HCT116 (cell line): ENCODE measurements at regions not wholly inside any gene's neighbourhood (a gene's known extent, or its start where the extent isn't known, plus 50 kb on each side); places are given as distances from the start of the nearest gene placed in this dataset.

Source experiments
- ATAC-seq: fragments of 200-7000 bp; cut with Tn5 transposase; 2 replicates; pipeline ENCODE4 v1.9.1; 2020; ENCODE audit warnings: mild to moderate bottlenecking, moderate library complexity
- BruUV-seq: library from RNA; stranded (reverse); fragments of 400-500 nt; replicated peaks from 2 replicates; lab custom pipeline; 2021; lab: Mats Ljungman, UMichigan
- CTCF ChIA-PET: fragments of 300-600 bp; sonication (Branson Sonifier 250); formaldehyde crosslinking; loops from one replicate; lab custom pipeline; 2021; ENCODE audit warnings: antibody characterized with exemption; lab: Charles Lee
- POLR2A ChIA-PET: fragments of 300-600, 350-600 bp; sonication (Branson Sonifier 250); formaldehyde crosslinking; loops from one replicate; lab custom pipeline; 2021; ENCODE audit warnings: antibody characterized with exemption; lab: Charles Lee
- RAD21 ChIA-PET, 2 experiments: fragments of 300-600 bp; sonication (Branson Sonifier 250); formaldehyde crosslinking; loops; one replicate each; lab custom pipeline; 2023; ENCODE audit warnings: low total read pairs in 2 of 2; ENCODE audit not compliant: uncharacterized antibody in 2 of 2, unreplicated experiment in 2 of 2, low non-redundant PET in 1 of 2; lab: Charles Lee
- DNase-seq: peaks from one replicate; pipeline ENCODE4 v3.0.0-alpha.2; 2010; ENCODE audit warnings: low read depth, low spot score
- H2AFZ ChIP-seq: fragments of 200-600 bp; shearing (Covaris generic), sonication (generic); 2 replicates; pipeline ENCODE4 v1.6.1; 2017; ENCODE audit warnings: low read depth, mixed run types, mixed read lengths, antibody characterized with exemption, low read length; ENCODE audit not compliant: poor library complexity, severe bottlenecking
- H3K27ac ChIP-seq: 2 replicates; pipeline ENCODE4 v1.5.1; 2012; ENCODE audit warnings: low read depth, low read length
- H3K27me3 ChIP-seq: fragments of 200-600 bp; sonication (generic); 2 replicates; pipeline ENCODE4 v1.6.1; 2016; ENCODE audit warnings: mixed run types, low read length, mixed read lengths; ENCODE audit not compliant: insufficient read depth
- H3K36me3 ChIP-seq, 2 experiments: fragments of 200-500 bp in 1 of 2; fragments of 200-600 bp in 1 of 2; sonication (Bioruptor generic) in 1 of 2; sonication (generic) in 1 of 2; 2 replicates each; pipeline versions ENCODE4 v1.5.1 to v1.6.1; 2014 to 2016; ENCODE audit warnings: low read length in 2 of 2, inconsistent platforms in 1 of 2, mixed read lengths in 1 of 2, mixed run types in 1 of 2; ENCODE audit not compliant: insufficient read depth in 2 of 2, control insufficient read depth in 1 of 2
- H3K4me1 ChIP-seq, 2 experiments: fragments of 200-600 bp in 1 of 2; sonication (generic) in 1 of 2; 2 replicates each; pipeline versions ENCODE4 v1.5.1 to v1.6.1; 2012 to 2017; ENCODE audit warnings: low read length in 2 of 2, inconsistent platforms in 1 of 2, mild to moderate bottlenecking in 1 of 2, mixed read lengths in 1 of 2, mixed run types in 1 of 2, moderate library complexity in 1 of 2; ENCODE audit not compliant: insufficient read depth in 2 of 2, control insufficient read depth in 1 of 2
- H3K4me2 ChIP-seq: fragments of 200-600 bp; sonication (generic); 2 replicates; pipeline ENCODE4 v1.6.1; 2017; ENCODE audit warnings: mixed run types, low read length, mixed read lengths
- H3K4me3 ChIP-seq, 2 experiments: fragments of 200-600 bp in 1 of 2; sonication (generic) in 1 of 2; replicated peaks in 1 of 2; 2 replicates each; pipeline ENCODE4 v1.5.1; 2011 to 2016; ENCODE audit warnings: low read length in 2 of 2, control low read depth in 1 of 2, low read depth in 1 of 2, mild to moderate bottlenecking in 1 of 2, mixed read lengths in 1 of 2, mixed run types in 1 of 2
- H3K79me2 ChIP-seq: fragments of 200-600 bp; sonication (generic); 2 replicates; pipeline ENCODE4 v1.6.1; 2017; ENCODE audit warnings: mild to moderate bottlenecking, mixed run types, low read length, moderate library complexity, mixed read lengths; ENCODE audit not compliant: insufficient read depth
- H3K9ac ChIP-seq: fragments of 200-600 bp; sonication (generic); 2 replicates; pipeline ENCODE4 v1.6.1; 2016; ENCODE audit warnings: low read length, mixed read lengths
- H3K9me2 ChIP-seq: fragments of 200-600 bp; sonication (generic), shearing (Covaris generic); 2 replicates; pipeline ENCODE4 v1.6.1; 2017; ENCODE audit warnings: mixed run types, mild to moderate bottlenecking, moderate library complexity; ENCODE audit not compliant: insufficient read depth
- H3K9me3 ChIP-seq, 2 experiments: fragments of 200-500 bp in 1 of 2; fragments of 200-600 bp in 1 of 2; sonication (Bioruptor generic) in 1 of 2; sonication (generic) in 1 of 2; 2 replicates each; pipeline ENCODE4 v1.6.1; 2014 to 2017; ENCODE audit warnings: low read length in 2 of 2, mixed read lengths in 2 of 2, inconsistent platforms in 1 of 2, low read depth in 1 of 2, mild to moderate bottlenecking in 1 of 2, mixed run types in 1 of 2, moderate library complexity in 1 of 2; ENCODE audit not compliant: control insufficient read depth in 1 of 2, insufficient read depth in 1 of 2
- H4K20me1 ChIP-seq: fragments of 200-600 bp; sonication (generic), shearing (Covaris generic); 2 replicates; pipeline ENCODE4 v1.6.1; 2017; ENCODE audit warnings: mixed run types, mild to moderate bottlenecking, moderate library complexity; ENCODE audit not compliant: insufficient read depth
- ATF3 ChIP-seq: IDR thresholded peaks from 2 replicates; pipeline ENCODE4 v1.6.1; 2012
- CEBPB ChIP-seq: IDR thresholded peaks from 2 replicates; pipeline ENCODE4 v1.6.1; 2012; ENCODE audit warnings: low read depth
- EGR1 ChIP-seq: IDR thresholded peaks from 2 replicates; pipeline ENCODE4 v1.6.1; 2012; ENCODE audit warnings: low read depth
- ELF1 ChIP-seq: IDR thresholded peaks from 2 replicates; pipeline ENCODE4 v1.6.1; 2012; ENCODE audit warnings: low read depth, borderline replicate concordance
- FOSL1 ChIP-seq: IDR thresholded peaks from 2 replicates; pipeline ENCODE4 v1.6.1; 2012; ENCODE audit warnings: low read depth
- JUND ChIP-seq: IDR thresholded peaks from 2 replicates; pipeline ENCODE4 v1.6.1; 2012
- MAX ChIP-seq: IDR thresholded peaks from 2 replicates; pipeline ENCODE4 v1.6.1; 2012
- SIN3A ChIP-seq: IDR thresholded peaks from 2 replicates; pipeline ENCODE4 v1.6.1; 2012; ENCODE audit warnings: low read depth
- SP1 ChIP-seq: IDR thresholded peaks from 2 replicates; pipeline ENCODE4 v1.6.1; 2012; ENCODE audit warnings: low read depth
- SRF ChIP-seq: IDR thresholded peaks from 2 replicates; pipeline ENCODE4 v1.6.1; 2012; ENCODE audit warnings: low read depth
- TCF7L2 ChIP-seq: IDR thresholded peaks from 2 replicates; pipeline ENCODE4 v1.7.0; 2011; ENCODE audit warnings: borderline replicate concordance, inconsistent platforms; ENCODE audit not compliant: insufficient read depth, insufficient read length; ENCODE audit errors: extremely low read depth
- YY1 ChIP-seq: IDR thresholded peaks from 2 replicates; pipeline ENCODE4 v1.6.1; 2011; ENCODE audit warnings: low read length, low read depth, moderate library complexity, mild to moderate bottlenecking; ENCODE audit not compliant: insufficient replicate concordance; ENCODE audit errors: extremely low read depth
- ZFX ChIP-seq: fragments of 450-650 bp; IDR thresholded peaks from 2 replicates; pipeline ENCODE4 v1.6.1; 2017
- intact Hi-C: fragments of 100-400 bp; cut with micrococcal nuclease; formaldehyde crosslinking; loops from 2 replicates; pipeline ENCODE4 v1.10.0; 2022
- TF ChIP-seq, protein P1 (sequence below): IDR thresholded peaks from 2 replicates; pipeline ENCODE4 v1.6.1; 2011; ENCODE audit warnings: mild to moderate bottlenecking, low read length, moderate library complexity; ENCODE audit not compliant: insufficient replicate concordance; ENCODE audit errors: extremely low read depth

DNA sequence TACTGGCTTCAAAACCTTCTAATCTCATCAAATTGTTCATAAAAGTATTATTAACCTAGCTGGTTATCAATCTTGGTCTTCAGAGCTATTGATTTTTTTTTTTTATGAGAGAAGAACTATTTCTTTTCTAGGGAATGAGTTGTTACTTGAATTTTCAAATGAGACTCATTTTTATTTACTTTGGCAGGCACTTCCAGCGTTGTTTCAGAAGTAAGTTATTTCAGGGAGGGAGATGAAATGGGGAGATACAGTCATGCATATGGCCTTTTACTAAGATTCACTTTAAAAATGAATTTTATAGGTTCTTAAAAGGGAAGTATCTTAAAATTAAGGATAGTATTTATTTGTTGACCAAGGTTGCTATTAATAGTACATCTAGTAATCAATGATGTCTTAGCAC, 129.6 kb downstream of the IZUMO3 start:
- H3K79me2 ChIP-seq: no peaks in the 10 kb centered on the region

More for the DNA sequence above, 129.6 kb downstream of the IZUMO3 start:
- H4K20me1 ChIP-seq: no peaks in the 10 kb centered on the region
- ATAC-seq (no peak), DNase-seq (no peak)
- H3K9ac ChIP-seq: no peak overlapping the region
- H3K36me3 ChIP-seq: no peaks in the 10 kb centered on the region
- no peak overlapping the region for H3K4me3 ChIP-seq
- intact Hi-C loops: no loop called here
- no peaks in the 10 kb centered on the region for H3K4me1 ChIP-seq
- no peaks in the 10 kb centered on the region for H3K9me2 ChIP-seq
- ChIA-PET CTCF (no interaction called here), RAD21 (no interaction called here), POLR2A (no interaction called here)
- peaks cover 0 to 5% of the 10 kb centered on the region in 2 experiments; a peak in 2 of 4 replicates for H3K9me3 ChIP-seq
- no peak for TF ChIP-seq ZFX
- TF ChIP-seq YY1: no peak
- TF ChIP-seq FOSL1: no peak
- no peak for TF ChIP-seq CEBPB
- no peak for TF ChIP-seq JUND
- no peak for TF ChIP-seq SRF
- no peak for TF ChIP-seq ATF3
- no peak for TF ChIP-seq ELF1
- TF ChIP-seq SP1: no peak
- TF ChIP-seq EGR1: no peak
- TF ChIP-seq SIN3A: no peak
- TF ChIP-seq MAX: no peak
- TF ChIP-seq, protein P1, sequence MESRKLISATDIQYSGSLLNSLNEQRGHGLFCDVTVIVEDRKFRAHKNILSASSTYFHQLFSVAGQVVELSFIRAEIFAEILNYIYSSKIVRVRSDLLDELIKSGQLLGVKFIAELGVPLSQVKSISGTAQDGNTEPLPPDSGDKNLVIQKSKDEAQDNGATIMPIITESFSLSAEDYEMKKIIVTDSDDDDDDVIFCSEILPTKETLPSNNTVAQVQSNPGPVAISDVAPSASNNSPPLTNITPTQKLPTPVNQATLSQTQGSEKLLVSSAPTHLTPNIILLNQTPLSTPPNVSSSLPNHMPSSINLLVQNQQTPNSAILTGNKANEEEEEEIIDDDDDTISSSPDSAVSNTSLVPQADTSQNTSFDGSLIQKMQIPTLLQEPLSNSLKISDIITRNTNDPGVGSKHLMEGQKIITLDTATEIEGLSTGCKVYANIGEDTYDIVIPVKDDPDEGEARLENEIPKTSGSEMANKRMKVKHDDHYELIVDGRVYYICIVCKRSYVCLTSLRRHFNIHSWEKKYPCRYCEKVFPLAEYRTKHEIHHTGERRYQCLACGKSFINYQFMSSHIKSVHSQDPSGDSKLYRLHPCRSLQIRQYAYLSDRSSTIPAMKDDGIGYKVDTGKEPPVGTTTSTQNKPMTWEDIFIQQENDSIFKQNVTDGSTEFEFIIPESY: no peak
- no peak for TF ChIP-seq TCF7L2
- H3K27ac ChIP-seq: no peak overlapping the region
- H3K4me2 ChIP-seq: no peak overlapping the region
- no TSS peak for BruUV-seq
- H2AFZ ChIP-seq: no peak overlapping the region
- no peaks in the 10 kb centered on the region for H3K27me3 ChIP-seq
